SK-N-SH (cell line): ENCODE measurements at regions not wholly inside any gene's neighbourhood (a gene's known extent, or its start where the extent isn't known, plus 50 kb on each side); places are given as distances from the start of the nearest gene placed in this dataset.

Experiments used
- CTCF ChIA-PET: fragments of 300-600, 350-600 bp; formaldehyde crosslinking; extraction: SDS; loops from one replicate; lab custom pipeline; 2021; lab: Yijun Ruan, JAX
- POLR2A ChIA-PET: fragments of 350-600 bp; sonication (Branson Sonifier 250); formaldehyde crosslinking; extraction: SDS; loops from one replicate; lab custom pipeline; 2020; ENCODE audit warnings: antibody characterized with exemption, inconsistent platforms; lab: Yijun Ruan, JAX
- DNase-seq: peaks from one replicate; pipeline ENCODE4 v3.0.0; 2012
- H2AFZ ChIP-seq: fragments of 200-600 bp; sonication (generic); 2 replicates; pipeline ENCODE4 v1.8.1; 2016; ENCODE audit warnings: antibody characterized with exemption, mild to moderate bottlenecking, low read depth
- H3F3A ChIP-seq: fragments of 200-600 bp; sonication (generic); replicated peaks from 2 replicates; pipeline ENCODE3; 2016; ENCODE audit warnings: antibody characterized with exemption, mild to moderate bottlenecking; ENCODE audit not compliant: insufficient read depth
- H3K27ac ChIP-seq, 2 experiments: fragments of 200-500 bp in 1 of 2; fragments of 200-600 bp in 1 of 2; sonication (Bioruptor generic) in 1 of 2; sonication (generic), shearing (Covaris generic) in 1 of 2; 2 replicates each; pipeline versions ENCODE4 v1.5.1 to v1.6.1; 2014 to 2016; ENCODE audit warnings: low read depth in 2 of 2, inconsistent platforms in 1 of 2, low read length in 1 of 2, mild to moderate bottlenecking in 1 of 2, mixed read lengths in 1 of 2
- H3K27me3 ChIP-seq: fragments of 200-600 bp; sonication (generic), shearing (Covaris generic); 2 replicates; pipeline ENCODE4 v1.6.1; 2016; ENCODE audit warnings: mixed run types; ENCODE audit not compliant: insufficient read depth
- H3K36me3 ChIP-seq, 2 experiments: fragments of 200-500 bp in 1 of 2; fragments of 200-600 bp in 1 of 2; sonication (Bioruptor generic) in 1 of 2; sonication (generic) in 1 of 2; replicated peaks in 1 of 2; 2 replicates each; pipeline versions ENCODE3 to v1.5.1; 2014 to 2016; ENCODE audit warnings: low read length in 1 of 2, mild to moderate bottlenecking in 1 of 2; ENCODE audit not compliant: insufficient read depth in 2 of 2, control insufficient read depth in 1 of 2
- H3K4me1 ChIP-seq, 2 experiments: fragments of 200-500 bp in 1 of 2; fragments of 200-600 bp in 1 of 2; sonication (Bioruptor generic) in 1 of 2; sonication (generic), shearing (Covaris generic) in 1 of 2; 2 replicates each; pipeline versions ENCODE4 v1.5.1 to v1.6.1; 2014 to 2016; ENCODE audit warnings: low read depth in 1 of 2, low read length in 1 of 2, mixed run types in 1 of 2; ENCODE audit not compliant: insufficient read depth in 2 of 2, control insufficient read depth in 1 of 2
- H3K4me2 ChIP-seq: fragments of 200-600 bp; sonication (generic), shearing (Covaris generic); 2 replicates; pipeline ENCODE4 v1.6.1; 2017; ENCODE audit warnings: mixed run types
- H3K4me3 ChIP-seq, 2 experiments: fragments of 200-500 bp in 1 of 2; fragments of 200-600 bp in 1 of 2; sonication (Bioruptor generic) in 1 of 2; sonication (generic), shearing (Covaris generic) in 1 of 2; 2 replicates each; pipeline versions ENCODE4 v1.5.1 to v1.8.1; 2014 to 2016; ENCODE audit warnings: low read depth in 2 of 2, inconsistent platforms in 1 of 2, low read length in 1 of 2, mild to moderate bottlenecking in 1 of 2, mixed read lengths in 1 of 2, moderate library complexity in 1 of 2
- H3K79me2 ChIP-seq: fragments of 200-600 bp; sonication (generic); 2 replicates; pipeline ENCODE4 v1.8.1; 2017; ENCODE audit warnings: mild to moderate bottlenecking; ENCODE audit not compliant: insufficient read depth
- H3K9ac ChIP-seq: fragments of 200-600 bp; sonication (generic); 2 replicates; pipeline ENCODE4 v1.6.1; 2017; ENCODE audit warnings: mixed run types
- H3K9me2 ChIP-seq: fragments of 200-600 bp; sonication (generic); 2 replicates; pipeline ENCODE4 v1.6.1; 2017; ENCODE audit warnings: mixed run types
- H3K9me3 ChIP-seq: fragments of 200-600 bp; sonication (generic); 2 replicates; pipeline ENCODE4 v1.6.1; 2017; ENCODE audit warnings: mixed run types, mild to moderate bottlenecking, moderate library complexity
- H4K20me1 ChIP-seq: fragments of 200-600 bp; sonication (generic); 2 replicates; pipeline ENCODE4 v1.6.1; 2017; ENCODE audit warnings: mild to moderate bottlenecking, mixed run types; ENCODE audit not compliant: insufficient read depth
- EZH2phosphoT487 ChIP-seq: fragments of 200-600 bp; sonication (generic); IDR thresholded peaks from 2 replicates; pipeline ENCODE4 v1.6.1; 2017; ENCODE audit warnings: low read depth, mixed run types, mild to moderate bottlenecking, antibody characterized with exemption, moderate library complexity, borderline replicate concordance
- FOXM1 ChIP-seq: IDR thresholded peaks from 2 replicates; pipeline ENCODE4 v1.4.0; 2012; ENCODE audit warnings: low read depth, mild to moderate bottlenecking
- GABPA ChIP-seq: IDR thresholded peaks from 2 replicates; pipeline ENCODE4 v1.4.0; 2012; ENCODE audit warnings: low read depth, mild to moderate bottlenecking
- MXI1 ChIP-seq: IDR thresholded peaks from 2 replicates; pipeline ENCODE4 v1.6.1; 2012; ENCODE audit warnings: mild to moderate bottlenecking, low read depth, low read length, improper control_type of control experiment
- RCOR1 ChIP-seq: fragments of 150-350 bp; IDR thresholded peaks from 2 replicates; pipeline ENCODE4 v1.6.1; 2017; ENCODE audit warnings: antibody characterized with exemption, low read length
- TCF12 ChIP-seq: IDR thresholded peaks from 2 replicates; pipeline ENCODE4 v1.4.0; 2012
- WGBS: methylation state at CpG from one replicate; pipeline ENCODE4 v1.1.6; 2017; ENCODE audit warnings: low lambda C conversion rate; 5-methylcytosine and 5-hydroxymethylcytosine counted together
- TF ChIP-seq, protein P1 (sequence below): IDR thresholded peaks from 2 replicates; pipeline ENCODE4; 2012
- TF ChIP-seq, protein P2 (sequence below): IDR thresholded peaks from 2 replicates; pipeline ENCODE4 v1.4.0; 2012; ENCODE audit warnings: low read depth
- TF ChIP-seq, protein P3 (sequence below): fragments of 150-350 bp; IDR thresholded peaks from 2 replicates; pipeline ENCODE4 v1.6.1; 2017; ENCODE audit warnings: antibody characterized with exemption, low read length, low read depth, borderline replicate concordance
- TF ChIP-seq, protein P4 (sequence below): IDR thresholded peaks from 2 replicates; pipeline ENCODE4 v1.4.0; 2012; ENCODE audit warnings: low read depth, borderline replicate concordance
- TF ChIP-seq, protein P5 (sequence below): IDR thresholded peaks from 2 replicates; pipeline ENCODE4 v1.6.1; 2012; ENCODE audit warnings: mild to moderate bottlenecking, low read depth, low read length, moderate library complexity

DNA sequence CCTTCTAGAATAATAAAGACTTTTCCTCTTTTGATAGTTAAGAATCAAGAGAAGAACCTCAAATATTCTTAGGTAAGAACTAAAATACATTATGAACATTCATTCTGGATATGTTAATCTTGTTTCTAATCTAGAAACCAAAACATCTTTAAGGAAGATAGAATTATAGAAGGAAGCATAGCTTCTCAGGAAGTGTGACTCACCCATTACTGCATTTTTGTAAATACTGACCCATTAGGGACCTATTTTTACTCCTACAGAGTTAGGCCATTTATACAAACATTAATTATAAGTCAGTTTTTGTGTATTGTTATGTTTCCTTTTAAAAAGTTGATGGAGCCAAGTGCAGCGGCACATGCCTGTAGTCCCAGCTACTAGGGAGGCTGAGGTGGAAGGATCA lies 147.1 kb downstream of the NUFIP1 start (continued):
- TF ChIP-seq, protein P1, sequence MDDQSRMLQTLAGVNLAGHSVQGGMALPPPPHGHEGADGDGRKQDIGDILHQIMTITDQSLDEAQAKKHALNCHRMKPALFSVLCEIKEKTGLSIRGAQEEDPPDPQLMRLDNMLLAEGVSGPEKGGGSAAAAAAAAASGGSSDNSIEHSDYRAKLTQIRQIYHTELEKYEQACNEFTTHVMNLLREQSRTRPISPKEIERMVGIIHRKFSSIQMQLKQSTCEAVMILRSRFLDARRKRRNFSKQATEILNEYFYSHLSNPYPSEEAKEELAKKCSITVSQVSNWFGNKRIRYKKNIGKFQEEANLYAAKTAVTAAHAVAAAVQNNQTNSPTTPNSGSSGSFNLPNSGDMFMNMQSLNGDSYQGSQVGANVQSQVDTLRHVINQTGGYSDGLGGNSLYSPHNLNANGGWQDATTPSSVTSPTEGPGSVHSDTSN: peak; percentile 61
- TF ChIP-seq EZH2phosphoT487 (no peak), GABPA (no peak), MXI1 (no peak), FOXM1 (peak; percentile 82)
- TF ChIP-seq, protein P2, sequence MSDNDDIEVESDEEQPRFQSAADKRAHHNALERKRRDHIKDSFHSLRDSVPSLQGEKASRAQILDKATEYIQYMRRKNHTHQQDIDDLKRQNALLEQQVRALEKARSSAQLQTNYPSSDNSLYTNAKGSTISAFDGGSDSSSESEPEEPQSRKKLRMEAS: no peak
- TF ChIP-seq, protein P3, sequence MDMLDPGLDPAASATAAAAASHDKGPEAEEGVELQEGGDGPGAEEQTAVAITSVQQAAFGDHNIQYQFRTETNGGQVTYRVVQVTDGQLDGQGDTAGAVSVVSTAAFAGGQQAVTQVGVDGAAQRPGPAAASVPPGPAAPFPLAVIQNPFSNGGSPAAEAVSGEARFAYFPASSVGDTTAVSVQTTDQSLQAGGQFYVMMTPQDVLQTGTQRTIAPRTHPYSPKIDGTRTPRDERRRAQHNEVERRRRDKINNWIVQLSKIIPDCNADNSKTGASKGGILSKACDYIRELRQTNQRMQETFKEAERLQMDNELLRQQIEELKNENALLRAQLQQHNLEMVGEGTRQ: no peak

DNA sequence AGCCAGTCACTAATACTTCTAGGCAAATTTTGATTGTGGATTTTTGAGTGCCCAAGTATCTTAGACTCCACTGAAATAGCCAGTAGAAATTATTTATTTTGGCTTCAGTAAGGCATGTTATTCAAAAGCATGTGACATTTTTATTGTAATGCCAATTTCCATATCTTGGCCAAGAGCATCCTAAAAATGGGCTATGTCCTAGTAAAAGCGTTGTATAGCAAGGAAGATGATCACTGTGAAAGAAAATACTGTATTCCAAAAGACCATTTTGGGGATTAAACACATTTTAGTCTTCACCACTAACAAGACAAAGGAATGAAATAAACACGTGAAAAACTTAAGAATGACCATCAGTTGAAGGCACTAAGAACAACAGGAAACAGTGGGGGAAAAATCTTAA lies 149.1 kb downstream of the NUFIP1 start:
- Histone ChIP-seq H3K36me3 (no peaks in the 10 kb centered on the region), H3K79me2 (no peaks in the 10 kb centered on the region), H4K20me1 (no peaks in the 10 kb centered on the region), H2AFZ (no peak overlapping the region), H3K4me1 (peaks cover 0 to 22% of the 10 kb centered on the region in 2 experiments; a peak in 2 of 4 replicates), H3K9me2 (no peaks in the 10 kb centered on the region), H3K27ac (peak overlapping the region in 1 of 2 experiments; percentile 78; a peak in 2 of 4 replicates), H3K9ac (no peak overlapping the region), H3K9me3 (no peaks in the 10 kb centered on the region), H3K4me2 (peak overlapping the region; percentile 40; the same call in 1 of the 2 replicates), H3K4me3 (no peak overlapping the region), H3F3A (peaks cover 23% of the 10 kb centered on the region), H3K27me3 (no peaks in the 10 kb centered on the region)
- POLR2A ChIA-PET: no interaction called here
- TF ChIP-seq, protein P4, sequence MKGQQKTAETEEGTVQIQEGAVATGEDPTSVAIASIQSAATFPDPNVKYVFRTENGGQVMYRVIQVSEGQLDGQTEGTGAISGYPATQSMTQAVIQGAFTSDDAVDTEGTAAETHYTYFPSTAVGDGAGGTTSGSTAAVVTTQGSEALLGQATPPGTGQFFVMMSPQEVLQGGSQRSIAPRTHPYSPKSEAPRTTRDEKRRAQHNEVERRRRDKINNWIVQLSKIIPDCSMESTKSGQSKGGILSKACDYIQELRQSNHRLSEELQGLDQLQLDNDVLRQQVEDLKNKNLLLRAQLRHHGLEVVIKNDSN: no peak
- TF ChIP-seq FOXM1 (no peak), RCOR1 (no peak), TCF12 (no peak)
- TF ChIP-seq, protein P5, sequence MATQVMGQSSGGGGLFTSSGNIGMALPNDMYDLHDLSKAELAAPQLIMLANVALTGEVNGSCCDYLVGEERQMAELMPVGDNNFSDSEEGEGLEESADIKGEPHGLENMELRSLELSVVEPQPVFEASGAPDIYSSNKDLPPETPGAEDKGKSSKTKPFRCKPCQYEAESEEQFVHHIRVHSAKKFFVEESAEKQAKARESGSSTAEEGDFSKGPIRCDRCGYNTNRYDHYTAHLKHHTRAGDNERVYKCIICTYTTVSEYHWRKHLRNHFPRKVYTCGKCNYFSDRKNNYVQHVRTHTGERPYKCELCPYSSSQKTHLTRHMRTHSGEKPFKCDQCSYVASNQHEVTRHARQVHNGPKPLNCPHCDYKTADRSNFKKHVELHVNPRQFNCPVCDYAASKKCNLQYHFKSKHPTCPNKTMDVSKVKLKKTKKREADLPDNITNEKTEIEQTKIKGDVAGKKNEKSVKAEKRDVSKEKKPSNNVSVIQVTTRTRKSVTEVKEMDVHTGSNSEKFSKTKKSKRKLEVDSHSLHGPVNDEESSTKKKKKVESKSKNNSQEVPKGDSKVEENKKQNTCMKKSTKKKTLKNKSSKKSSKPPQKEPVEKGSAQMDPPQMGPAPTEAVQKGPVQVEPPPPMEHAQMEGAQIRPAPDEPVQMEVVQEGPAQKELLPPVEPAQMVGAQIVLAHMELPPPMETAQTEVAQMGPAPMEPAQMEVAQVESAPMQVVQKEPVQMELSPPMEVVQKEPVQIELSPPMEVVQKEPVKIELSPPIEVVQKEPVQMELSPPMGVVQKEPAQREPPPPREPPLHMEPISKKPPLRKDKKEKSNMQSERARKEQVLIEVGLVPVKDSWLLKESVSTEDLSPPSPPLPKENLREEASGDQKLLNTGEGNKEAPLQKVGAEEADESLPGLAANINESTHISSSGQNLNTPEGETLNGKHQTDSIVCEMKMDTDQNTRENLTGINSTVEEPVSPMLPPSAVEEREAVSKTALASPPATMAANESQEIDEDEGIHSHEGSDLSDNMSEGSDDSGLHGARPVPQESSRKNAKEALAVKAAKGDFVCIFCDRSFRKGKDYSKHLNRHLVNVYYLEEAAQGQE: no peak
- WGBS: 83% methylated on average over 2 of the region's 2 CpGs
- DNase-seq: no peak
- CTCF ChIA-PET: interaction anchor here (1.3 kb wide), 1 partner anchor 357 kb away, joined by 8 read pairs; no protein-coding TSS in a partner anchor
